Tibial nerve (tissue), 4 donors: ENCODE measurements at regions not wholly inside any gene's neighbourhood (a gene's known extent, or its start where the extent isn't known, plus 50 kb on each side); places are given as distances from the start of the nearest gene placed in this dataset.
A peak's percentile ranks its signal among the peaks of the same experiment; 100 is the strongest.

Experiments
- DNase-seq, 2 donors: peaks; one replicate each; pipeline ENCODE4 v3.0.0-alpha.2; 2019; ENCODE audit warnings: low spot score in 2 of 2
- H3K27ac ChIP-seq, 4 donors: fragments of 200-600 bp; sonication (generic) in 3 of 4; one replicate each; pipeline ENCODE4 v1.5.1; 2017 to 2019; ENCODE audit warnings: mild to moderate bottlenecking in 1 of 4
- H3K27me3 ChIP-seq, 2 donors: fragments of 200-600 bp; sonication (generic) in 1 of 2; one replicate each; pipeline versions ENCODE4 v1.5.1 to v1.6.0; 2017 to 2019
- H3K36me3 ChIP-seq, 3 donors: fragments of 200-600 bp; sonication (generic); one replicate each; pipeline ENCODE4 v1.5.1; 2018 to 2019
- H3K4me1 ChIP-seq, 4 donors: fragments of 200-600 bp; sonication (generic) in 3 of 4; one replicate each; pipeline ENCODE4 v1.5.1; 2017 to 2019
- H3K4me3 ChIP-seq, 4 donors: fragments of 200-600 bp; sonication (generic) in 3 of 4; one replicate each; pipeline ENCODE4 v1.5.1; 2017 to 2019; ENCODE audit warnings: mild to moderate bottlenecking in 1 of 4, moderate library complexity in 1 of 4
- H3K9me3 ChIP-seq, 4 donors: fragments of 200-600 bp; sonication (generic) in 3 of 4; one replicate each; pipeline ENCODE4 v1.5.1; 2017 to 2019
- CTCF ChIP-seq, 5 experiments: fragments of 200-600 bp in 3 of 5; fragments of 450-650 bp in 2 of 5; sonication (generic) in 3 of 5; IDR thresholded peaks; one replicate each; pipeline ENCODE4 v1.5.1; 2016 to 2019; ENCODE audit warnings: antibody characterized with exemption in 5 of 5, mild to moderate bottlenecking in 3 of 5, moderate library complexity in 2 of 5
- EP300 ChIP-seq, 2 donors: sonication (generic); formaldehyde crosslinking; IDR thresholded peaks; one replicate each; pipeline ENCODE4 v1.6.1; 2017; ENCODE audit warnings: antibody characterized with exemption in 2 of 2, mild to moderate bottlenecking in 1 of 2
- POLR2A ChIP-seq, 2 donors: fragments of 450-650 bp; IDR thresholded peaks; one replicate each; pipeline ENCODE4 v1.6.1; 2017; ENCODE audit warnings: antibody characterized with exemption in 2 of 2, mild to moderate bottlenecking in 2 of 2, moderate library complexity in 2 of 2
- WGBS, 2 donors: methylation state at CpG; one replicate each; pipeline ENCODE4 v1.1.5; 2018; 5-methylcytosine and 5-hydroxymethylcytosine counted together

GRCh38 chr12:92370828-92371227 is 225.2 kb upstream of the BTG1 start:
- no peaks in the 10 kb centered on the region for H3K9me3 ChIP-seq
- DNase-seq: no peak

GRCh38 chr12:92369636-92370035 is 224.0 kb upstream of the BTG1 start:
- no peaks in the 10 kb centered on the region for H3K27me3 ChIP-seq
- peaks cover 0 to 11% (median 2%) of the 10 kb centered on the region in 4 donors for H3K4me1 ChIP-seq
- H3K27ac ChIP-seq: no peak overlapping the region
- H3K4me3 ChIP-seq: no peak overlapping the region
- no peak for TF ChIP-seq CTCF (IDR thresholded peaks at IDR 0.05)
- no peak for TF ChIP-seq POLR2A (IDR thresholded peaks at IDR 0.05)
- TF ChIP-seq EP300 (IDR thresholded peaks at IDR 0.05): no peak
- no peak for DNase-seq
- 85 to 87% methylated on average over 2 of the region's 2 CpGs for WGBS, 2 donors
- no peaks in the 10 kb centered on the region for H3K36me3 ChIP-seq
- no peaks in the 10 kb centered on the region for H3K9me3 ChIP-seq

More at GRCh38 chr12:92370828-92371227, 225.2 kb upstream of the BTG1 start:
- H3K27me3 ChIP-seq: no peaks in the 10 kb centered on the region
- H3K4me3 ChIP-seq: no peak overlapping the region
- no peaks in the 10 kb centered on the region for H3K36me3 ChIP-seq
- no peak overlapping the region for H3K27ac ChIP-seq
- no peak for TF ChIP-seq EP300 (IDR thresholded peaks at IDR 0.05)
- TF ChIP-seq POLR2A (IDR thresholded peaks at IDR 0.05): no peak
- TF ChIP-seq CTCF (IDR thresholded peaks at IDR 0.05): no peak
- H3K4me1 ChIP-seq: peaks cover 0 to 4% (median 0%) of the 10 kb centered on the region in 4 donors

- no peak overlapping the region for H3K4me3 ChIP-seq
- no peak for DNase-seq
- no peaks in the 10 kb centered on the region for H3K36me3 ChIP-seq
- H3K27me3 ChIP-seq: no peaks in the 10 kb centered on the region
- H3K4me1 ChIP-seq: peaks cover 0 to 17% (median 5%) of the 10 kb centered on the region in 4 donors
- WGBS, 2 donors: 69 to 73% methylated on average over 3 of the region's 3 CpGs
- TF ChIP-seq EP300 (IDR thresholded peaks at IDR 0.05) (no peak), CTCF (IDR thresholded peaks at IDR 0.05) (no peak), POLR2A (IDR thresholded peaks at IDR 0.05) (no peak)
- H3K27ac ChIP-seq: no peak overlapping the region
- no peaks in the 10 kb centered on the region for H3K9me3 ChIP-seq
Measured at GRCh38 chr12:92369056-92369455, 223.4 kb upstream of the BTG1 start.

GRCh38 chr12:92365836-92366235 is 220.2 kb upstream of the BTG1 start:
- Histone ChIP-seq H3K36me3 (no peaks in the 10 kb centered on the region), H3K27me3 (no peaks in the 10 kb centered on the region), H3K27ac (peak overlapping the region in 1 of 4 donors; percentile 10), H3K4me1 (peaks cover 0 to 31% (median 12%) of the 10 kb centered on the region in 4 donors), H3K4me3 (no peak overlapping the region), H3K9me3 (no peaks in the 10 kb centered on the region)
- DNase-seq: no peak
- TF ChIP-seq POLR2A (IDR thresholded peaks at IDR 0.05) (no peak), CTCF (IDR thresholded peaks at IDR 0.05) (no peak), EP300 (IDR thresholded peaks at IDR 0.05) (no peak)
- 59 to 65% methylated on average over 2 of the region's 2 CpGs for WGBS, 2 donors

GRCh38 chr12:92365333-92365732 is 219.7 kb upstream of the BTG1 start:
- DNase-seq: no peak
- 97 to 98% methylated on average over 1 of the region's 1 CpG for WGBS, 2 donors
- Histone ChIP-seq H3K27ac (peak overlapping the region in 1 of 4 donors; percentile 10), H3K4me1 (peaks cover 0 to 31% (median 12%) of the 10 kb centered on the region in 4 donors), H3K27me3 (no peaks in the 10 kb centered on the region), H3K9me3 (no peaks in the 10 kb centered on the region), H3K4me3 (no peak overlapping the region), H3K36me3 (no peaks in the 10 kb centered on the region)
- TF ChIP-seq POLR2A (IDR thresholded peaks at IDR 0.05): no peak
- no peak for TF ChIP-seq EP300 (IDR thresholded peaks at IDR 0.05)
- TF ChIP-seq CTCF (IDR thresholded peaks at IDR 0.05): no peak
